ENCODE measurements at regions not wholly inside any gene's neighbourhood (a gene's known extent, or its start where the extent isn't known, plus 50 kb on each side); places are given as distances from the start of the nearest gene placed in this dataset.
"Not testable (repeated sequence)": the region's sequence is repeated elsewhere in the genome, so short reads cannot be mapped to it uniquely, and the experiment has no call there.

DNA sequence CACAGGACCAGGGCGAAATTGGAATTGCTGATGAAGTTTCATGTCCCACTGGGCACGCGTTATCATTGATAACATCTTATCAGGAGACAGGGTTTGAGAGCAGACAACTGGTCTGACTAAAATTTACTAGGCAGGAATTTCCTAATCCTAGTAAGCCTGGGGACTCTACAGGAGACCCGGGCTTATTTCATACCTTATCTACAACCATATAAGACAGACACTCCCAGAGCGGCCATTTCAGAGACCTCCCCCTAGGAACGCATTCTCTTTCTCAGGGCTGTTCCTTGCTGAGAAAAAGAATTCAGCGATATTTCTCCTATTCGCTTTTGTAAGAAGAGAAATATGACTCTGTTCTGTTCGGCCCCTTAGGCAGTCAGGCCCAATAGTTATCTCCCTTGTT is 193.7 kb upstream of the DTNA start:
- dilution Hi-C loops (cut with HindIII; ENCODE audit: low sequenced_read_pairs, unreplicated experiment); H2BK15ac ChIP-seq (ENCODE audit: low read depth, low read length); H2AFZ ChIP-seq (replicated peaks; ENCODE audit: low read length, poor library complexity); ATAC-seq (ENCODE audit: low read depth); intact Hi-C loops (cut with micrococcal nuclease); H3K27me3 ChIP-seq (ENCODE audit: control insufficient read depth, insufficient read depth, low read length); H2BK20ac ChIP-seq (ENCODE audit: low read depth, low read length); H2BK120ac ChIP-seq (ENCODE audit: low read depth, low read length); DNase-seq; H3K36me3 ChIP-seq (ENCODE audit: control insufficient read depth, insufficient read depth, low read length); CTCF ChIA-PET; H3K4me2 ChIP-seq (ENCODE audit: low read depth, low read length); H4K5ac ChIP-seq (ENCODE audit: low read depth, low read length); H3K4me3 ChIP-seq (ENCODE audit: insufficient read depth, low read depth, low read length); BruUV-seq (replicated peaks); H4K8ac ChIP-seq (ENCODE audit: low read depth in 2 of 2, low read length in 2 of 2); H4K20me1 ChIP-seq (ENCODE audit: insufficient read depth, low read length); H3K18ac ChIP-seq (ENCODE audit: low read depth, low read length); H3K4ac ChIP-seq (ENCODE audit: low read depth, low read length); H3K23ac ChIP-seq (ENCODE audit: low read depth, low read length); H3K9me3 ChIP-seq (ENCODE audit: control insufficient read depth, insufficient read depth, low read length); H3K56ac ChIP-seq (ENCODE audit: extremely low read depth, insufficient read depth, low read length); POLR2A ChIA-PET (ENCODE audit: unreplicated experiment); H3K4me1 ChIP-seq (ENCODE audit: control insufficient read depth, insufficient read depth, low read length); H3K14ac ChIP-seq (replicated peaks; ENCODE audit: low read depth, low read length); H3K9ac ChIP-seq (ENCODE audit: low read depth, low read length); H2BK5ac ChIP-seq (ENCODE audit: low read depth, low read length, poor library complexity, severe bottlenecking); H3K79me1 ChIP-seq (ENCODE audit: low read depth in 1 of 2, low read length in 2 of 2); H3K9me1 ChIP-seq (ENCODE audit: insufficient read depth, low read length); in situ Hi-C loops (cut with MboI; ENCODE audit: low sequenced_read_pairs); H2AK9ac ChIP-seq (replicated peaks; ENCODE audit: low read depth, low read length, poor library complexity); H4K91ac ChIP-seq (ENCODE audit: insufficient read depth, low read depth, low read length); H3K27ac ChIP-seq (ENCODE audit: insufficient read depth, low read length); H2AK5ac ChIP-seq (ENCODE audit: low read depth, low read length): not testable (repeated sequence)
- no CpG with 5 or more reads among the region's 9 CpGs for WGBS, 2 experiments (ENCODE audit: extremely low coverage in 2 of 2, insufficient read length in 1 of 2)

DNA sequence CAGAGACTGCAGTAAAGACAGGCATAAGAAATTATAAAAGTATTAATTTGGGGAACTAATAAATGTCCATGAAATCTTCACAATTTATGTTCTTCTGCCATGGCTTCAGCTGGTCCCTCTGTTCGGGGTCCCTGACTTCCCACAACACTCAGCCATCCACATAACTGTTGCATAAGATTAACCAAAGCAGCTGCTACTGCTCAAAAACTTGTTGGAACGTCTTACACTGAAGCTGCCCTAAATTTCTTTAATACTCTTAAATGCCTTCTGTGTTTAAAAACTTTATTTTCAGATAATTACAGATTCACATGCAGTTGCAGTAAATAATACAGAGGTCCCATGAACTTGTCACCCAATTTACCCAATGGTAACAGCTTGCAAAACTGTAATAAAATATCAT is 193.1 kb upstream of the DTNA start:
- H3K23ac ChIP-seq (ENCODE audit: low read depth, low read length); H4K8ac ChIP-seq (ENCODE audit: low read depth in 2 of 2, low read length in 2 of 2); H4K91ac ChIP-seq (ENCODE audit: insufficient read depth, low read depth, low read length); in situ Hi-C loops (cut with MboI; ENCODE audit: low sequenced_read_pairs); POLR2A ChIA-PET (ENCODE audit: unreplicated experiment); intact Hi-C loops (cut with micrococcal nuclease); H3K36me3 ChIP-seq (ENCODE audit: control insufficient read depth, insufficient read depth, low read length); H3K4me3 ChIP-seq (ENCODE audit: insufficient read depth, low read depth, low read length); H3K27ac ChIP-seq (ENCODE audit: insufficient read depth, low read length); H2BK120ac ChIP-seq (ENCODE audit: low read depth, low read length); H3K18ac ChIP-seq (ENCODE audit: low read depth, low read length); H2BK20ac ChIP-seq (ENCODE audit: low read depth, low read length); H3K9me3 ChIP-seq (ENCODE audit: control insufficient read depth, insufficient read depth, low read length); H2AK5ac ChIP-seq (ENCODE audit: low read depth, low read length); H3K56ac ChIP-seq (ENCODE audit: extremely low read depth, insufficient read depth, low read length); H3K4me2 ChIP-seq (ENCODE audit: low read depth, low read length); ATAC-seq (ENCODE audit: low read depth); H2AK9ac ChIP-seq (replicated peaks; ENCODE audit: low read depth, low read length, poor library complexity); H3K79me1 ChIP-seq (ENCODE audit: low read depth in 1 of 2, low read length in 2 of 2); H4K5ac ChIP-seq (ENCODE audit: low read depth, low read length); DNase-seq; H4K20me1 ChIP-seq (ENCODE audit: insufficient read depth, low read length); H3K9ac ChIP-seq (ENCODE audit: low read depth, low read length); H3K9me1 ChIP-seq (ENCODE audit: insufficient read depth, low read length); dilution Hi-C loops (cut with HindIII; ENCODE audit: low sequenced_read_pairs, unreplicated experiment); H2BK15ac ChIP-seq (ENCODE audit: low read depth, low read length); BruUV-seq (replicated peaks); H3K14ac ChIP-seq (replicated peaks; ENCODE audit: low read depth, low read length); H2AFZ ChIP-seq (replicated peaks; ENCODE audit: low read length, poor library complexity); H2BK5ac ChIP-seq (ENCODE audit: low read depth, low read length, poor library complexity, severe bottlenecking); H3K4ac ChIP-seq (ENCODE audit: low read depth, low read length); H3K4me1 ChIP-seq (ENCODE audit: control insufficient read depth, insufficient read depth, low read length); H3K27me3 ChIP-seq (ENCODE audit: control insufficient read depth, insufficient read depth, low read length): not testable (repeated sequence)
- CTCF ChIA-PET = interaction anchor here (0.5 kb wide), 1 partner anchor 64 kb away, joined by 3 read pairs; no protein-coding TSS in a partner anchor
- WGBS, 2 experiments (ENCODE audit: extremely low coverage in 2 of 2, insufficient read length in 1 of 2) = 0% methylated on average over 1 of the region's 2 CpGs; no CpG with 5 or more reads in 1 of the 2 experiments
